Cardiac muscle cell (in vitro differentiated cells and primary cell): ENCODE measurements at regions not wholly inside any gene's neighbourhood (a gene's known extent, or its start where the extent isn't known, plus 50 kb on each side); places are given as distances from the start of the nearest gene placed in this dataset.

Source experiments
- DNase-seq, 2 donors: peaks; one replicate each; pipeline versions ENCODE4 v3.0.0 to v3.0.0-alpha.2; 2010 to 2017; ENCODE audit warnings: low read depth in 1 of 2, low spot score in 1 of 2
- H3K27ac ChIP-seq: fragments of 200-600 bp; sonication (generic); 2 replicates; pipeline ENCODE4 v1.5.1; 2016
- H3K27me3 ChIP-seq: fragments of 200-600 bp; sonication (generic); 2 replicates; pipeline ENCODE4 v1.6.0; 2016; ENCODE audit warnings: control low read depth
- H3K36me3 ChIP-seq: fragments of 200-600 bp; sonication (generic); 2 replicates; pipeline ENCODE4 v1.5.1; 2016; ENCODE audit warnings: control low read depth
- H3K4me1 ChIP-seq: fragments of 200-600 bp; sonication (generic); 2 replicates; pipeline ENCODE4 v1.8.1; 2017; ENCODE audit warnings: low read depth, mild to moderate bottlenecking, mixed run types
- H3K4me3 ChIP-seq: fragments of 200-600 bp; sonication (generic); 2 replicates; pipeline ENCODE4 v1.5.1; 2016; ENCODE audit warnings: mild to moderate bottlenecking
- H3K9me3 ChIP-seq: fragments of 200-600 bp; sonication (generic); 2 replicates; pipeline ENCODE4 v1.5.1; 2017; ENCODE audit warnings: low read depth, mild to moderate bottlenecking, control low read depth
- TF ChIP-seq, protein P1 (sequence below): IDR thresholded peaks from 2 replicates; pipeline ENCODE4 v1.5.1; 2012; ENCODE audit warnings: low read depth, mild to moderate bottlenecking, low read length

DNA sequence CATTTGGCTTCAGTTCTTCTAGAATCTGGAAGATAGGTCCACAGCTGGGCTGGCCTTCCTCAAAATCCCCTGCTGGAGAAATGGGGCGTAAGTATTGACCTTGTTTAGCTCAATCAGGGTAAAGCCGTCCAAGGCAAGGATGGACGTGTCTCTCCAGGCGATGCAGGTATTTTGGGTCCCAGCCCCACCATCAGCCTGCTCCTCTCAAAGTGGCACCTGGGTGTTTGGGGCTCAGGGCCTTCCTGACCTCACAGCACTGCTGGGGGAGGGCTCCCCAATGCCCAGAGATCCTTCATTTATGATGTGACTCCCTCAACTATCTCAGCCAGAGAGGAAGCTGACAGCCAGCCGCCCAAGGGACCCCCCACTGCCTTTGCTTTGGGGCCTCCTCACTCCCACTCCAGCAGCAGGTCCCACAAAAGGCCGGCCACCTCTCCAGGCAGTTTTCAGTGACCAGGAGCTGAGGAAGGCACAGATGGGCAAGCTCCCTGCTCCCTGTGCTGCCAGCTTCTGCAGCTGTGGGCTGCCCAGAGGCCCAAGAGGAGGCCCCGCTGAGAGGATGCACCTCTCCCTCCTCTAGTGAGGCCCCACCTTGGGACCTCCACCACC, 140.0 kb upstream of the TCERG1L start:
- no peaks in the 10 kb centered on the region for H3K4me1 ChIP-seq
- no peaks in the 10 kb centered on the region for H3K9me3 ChIP-seq
- H3K27ac ChIP-seq, result no peak overlapping the region
- H3K27me3 ChIP-seq, result no peaks in the 10 kb centered on the region
- TF ChIP-seq, protein P1, sequence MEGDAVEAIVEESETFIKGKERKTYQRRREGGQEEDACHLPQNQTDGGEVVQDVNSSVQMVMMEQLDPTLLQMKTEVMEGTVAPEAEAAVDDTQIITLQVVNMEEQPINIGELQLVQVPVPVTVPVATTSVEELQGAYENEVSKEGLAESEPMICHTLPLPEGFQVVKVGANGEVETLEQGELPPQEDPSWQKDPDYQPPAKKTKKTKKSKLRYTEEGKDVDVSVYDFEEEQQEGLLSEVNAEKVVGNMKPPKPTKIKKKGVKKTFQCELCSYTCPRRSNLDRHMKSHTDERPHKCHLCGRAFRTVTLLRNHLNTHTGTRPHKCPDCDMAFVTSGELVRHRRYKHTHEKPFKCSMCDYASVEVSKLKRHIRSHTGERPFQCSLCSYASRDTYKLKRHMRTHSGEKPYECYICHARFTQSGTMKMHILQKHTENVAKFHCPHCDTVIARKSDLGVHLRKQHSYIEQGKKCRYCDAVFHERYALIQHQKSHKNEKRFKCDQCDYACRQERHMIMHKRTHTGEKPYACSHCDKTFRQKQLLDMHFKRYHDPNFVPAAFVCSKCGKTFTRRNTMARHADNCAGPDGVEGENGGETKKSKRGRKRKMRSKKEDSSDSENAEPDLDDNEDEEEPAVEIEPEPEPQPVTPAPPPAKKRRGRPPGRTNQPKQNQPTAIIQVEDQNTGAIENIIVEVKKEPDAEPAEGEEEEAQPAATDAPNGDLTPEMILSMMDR, result no peak
- H3K36me3 ChIP-seq, result no peaks in the 10 kb centered on the region
- H3K4me3 ChIP-seq, result no peak overlapping the region
- DNase-seq, result no peak

DNA sequence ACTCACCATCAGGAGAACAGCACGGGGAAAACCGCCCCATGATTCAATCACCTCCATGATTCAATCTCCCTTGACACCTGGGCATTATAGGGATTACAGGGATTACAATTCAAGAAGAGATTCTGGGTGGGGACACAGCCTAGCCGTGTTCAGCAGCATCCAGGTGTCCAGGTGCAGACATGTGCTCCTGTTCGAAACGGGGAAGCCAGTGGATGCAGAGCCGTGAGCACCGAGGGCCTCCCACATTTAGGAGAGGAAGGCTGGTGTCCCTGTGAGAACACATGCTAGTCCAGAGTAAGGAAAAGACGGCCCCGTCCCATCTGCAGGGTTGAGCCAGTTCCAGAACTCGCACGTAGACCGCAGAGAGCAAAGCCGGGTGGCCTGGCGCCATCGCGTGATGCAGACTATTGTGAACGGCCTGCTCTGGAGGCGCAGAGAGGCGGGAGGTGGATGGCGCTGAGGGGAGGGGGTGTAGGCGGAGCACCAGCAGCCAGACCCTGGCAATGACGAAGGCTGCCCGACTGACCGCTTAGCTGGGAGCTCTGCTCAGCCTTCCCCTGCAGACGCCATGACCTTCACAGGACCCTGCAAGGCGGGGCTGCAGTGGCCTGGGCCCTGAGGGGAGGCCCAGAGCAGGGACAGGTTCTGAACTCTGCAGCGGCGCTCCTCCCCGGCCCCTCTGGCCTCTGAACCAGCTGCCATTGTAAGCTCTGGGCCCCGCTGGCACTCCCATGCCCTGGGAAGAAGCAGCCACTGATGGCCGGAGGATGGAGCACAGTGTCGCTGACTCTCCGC, 141.6 kb upstream of the TCERG1L start:
- Histone ChIP-seq H3K27ac (no peak overlapping the region), H3K27me3 (peaks cover 5% of the 10 kb centered on the region)

GRCh38 chr10:131453721-131454634, 142.5 kb upstream of the TCERG1L start:
- Histone ChIP-seq H3K9me3 (no peaks in the 10 kb centered on the region), H3K4me3 (no peak overlapping the region), H3K27ac (no peak overlapping the region), H3K36me3 (no peaks in the 10 kb centered on the region), H3K27me3 (peaks cover 5% of the 10 kb centered on the region), H3K4me1 (no peaks in the 10 kb centered on the region)
- TF ChIP-seq, protein P1, result peak; percentile 75
- DNase-seq, result peak; percentile 62 to 86

More for the DNA sequence above, 141.6 kb upstream of the TCERG1L start:
- Histone ChIP-seq H3K9me3 (no peaks in the 10 kb centered on the region), H3K36me3 (no peaks in the 10 kb centered on the region), H3K4me1 (no peaks in the 10 kb centered on the region), H3K4me3 (no peak overlapping the region)
- TF ChIP-seq, protein P1, result no peak
- DNase-seq, result peak; percentile 27 to 77

GRCh38 chr10:131456411-131456810, 144.9 kb upstream of the TCERG1L start:
- H3K27me3 ChIP-seq, result peaks cover 5% of the 10 kb centered on the region
- H3K4me3 ChIP-seq, result no peak overlapping the region
- H3K9me3 ChIP-seq, result no peaks in the 10 kb centered on the region
- TF ChIP-seq, protein P1, result no peak
- H3K4me1 ChIP-seq, result no peaks in the 10 kb centered on the region
- no peak for DNase-seq
- H3K36me3 ChIP-seq, result no peaks in the 10 kb centered on the region
- H3K27ac ChIP-seq, result no peak overlapping the region

- H3K4me1 ChIP-seq, result no peaks in the 10 kb centered on the region
- peaks cover 5% of the 10 kb centered on the region for H3K27me3 ChIP-seq
- H3K4me3 ChIP-seq, result no peak overlapping the region
- H3K9me3 ChIP-seq, result no peaks in the 10 kb centered on the region
- H3K36me3 ChIP-seq, result no peaks in the 10 kb centered on the region
- TF ChIP-seq, protein P1, result no peak
- DNase-seq, result no peak
- H3K27ac ChIP-seq, result no peak overlapping the region
Measured at GRCh38 chr10:131461093-131461492, 149.6 kb upstream of the TCERG1L start.
